Breast epithelium (tissue), 3 donors: ENCODE measurements at regions not wholly inside any gene's neighbourhood (a gene's known extent, or its start where the extent isn't known, plus 50 kb on each side); places are given as distances from the start of the nearest gene placed in this dataset.

ENCODE experiments used
- POLR2A ChIP-seq: fragments of 450-650 bp; IDR thresholded peaks from one replicate; pipeline ENCODE4 v1.6.1; 2016; ENCODE audit warnings: antibody characterized with exemption, mild to moderate bottlenecking, moderate library complexity
- POLR2AphosphoS5 ChIP-seq, 3 donors: sonication (generic); formaldehyde crosslinking; IDR thresholded peaks; one replicate each; pipeline ENCODE4 v1.6.1; 2017; ENCODE audit warnings: antibody characterized with exemption in 3 of 3
- TF ChIP-seq, protein P1 (sequence below), 3 donors: fragments of 450-650 bp; IDR thresholded peaks; one replicate each; pipeline ENCODE4 v1.5.1; 2016 to 2017; ENCODE audit warnings: antibody characterized with exemption in 3 of 3, mild to moderate bottlenecking in 3 of 3, moderate library complexity in 3 of 3

DNA sequence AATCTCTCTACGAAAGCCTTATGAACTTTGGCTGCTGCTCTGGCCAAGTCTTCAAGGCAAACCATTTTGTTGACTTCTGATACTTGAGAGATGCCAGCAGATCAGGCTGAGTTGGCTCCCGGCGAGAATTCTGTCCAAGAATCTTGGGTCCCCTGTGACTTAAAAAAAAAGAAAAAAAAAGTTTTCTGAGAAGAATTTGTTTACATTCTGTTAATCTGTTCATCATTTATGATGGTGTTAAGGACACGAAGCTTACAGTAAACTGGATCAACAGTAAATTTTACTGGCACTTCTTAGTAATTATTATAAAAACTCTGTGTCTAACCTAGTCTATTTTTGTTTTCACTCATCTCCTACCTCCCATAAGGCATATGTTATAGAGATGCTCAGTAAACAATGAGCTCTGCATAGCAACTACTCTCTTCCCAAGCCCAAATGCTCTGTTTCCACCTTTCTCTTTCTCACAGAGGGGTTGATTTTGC lies 320.9 kb upstream of the RASGRP1 start:
- TF ChIP-seq, protein P1, sequence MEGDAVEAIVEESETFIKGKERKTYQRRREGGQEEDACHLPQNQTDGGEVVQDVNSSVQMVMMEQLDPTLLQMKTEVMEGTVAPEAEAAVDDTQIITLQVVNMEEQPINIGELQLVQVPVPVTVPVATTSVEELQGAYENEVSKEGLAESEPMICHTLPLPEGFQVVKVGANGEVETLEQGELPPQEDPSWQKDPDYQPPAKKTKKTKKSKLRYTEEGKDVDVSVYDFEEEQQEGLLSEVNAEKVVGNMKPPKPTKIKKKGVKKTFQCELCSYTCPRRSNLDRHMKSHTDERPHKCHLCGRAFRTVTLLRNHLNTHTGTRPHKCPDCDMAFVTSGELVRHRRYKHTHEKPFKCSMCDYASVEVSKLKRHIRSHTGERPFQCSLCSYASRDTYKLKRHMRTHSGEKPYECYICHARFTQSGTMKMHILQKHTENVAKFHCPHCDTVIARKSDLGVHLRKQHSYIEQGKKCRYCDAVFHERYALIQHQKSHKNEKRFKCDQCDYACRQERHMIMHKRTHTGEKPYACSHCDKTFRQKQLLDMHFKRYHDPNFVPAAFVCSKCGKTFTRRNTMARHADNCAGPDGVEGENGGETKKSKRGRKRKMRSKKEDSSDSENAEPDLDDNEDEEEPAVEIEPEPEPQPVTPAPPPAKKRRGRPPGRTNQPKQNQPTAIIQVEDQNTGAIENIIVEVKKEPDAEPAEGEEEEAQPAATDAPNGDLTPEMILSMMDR (IDR thresholded peaks at IDR 0.05), result no peak
- TF ChIP-seq POLR2A, result no peak
- no peak for TF ChIP-seq POLR2AphosphoS5 (IDR thresholded peaks at IDR 0.05)
